Upper lobe of left lung (tissue), 6 donors: ENCODE measurements at regions not wholly inside any gene's neighbourhood (a gene's known extent, or its start where the extent isn't known, plus 50 kb on each side); places are given as distances from the start of the nearest gene placed in this dataset.
"Not testable (repeated sequence)": the region's sequence is repeated elsewhere in the genome, so short reads cannot be mapped to it uniquely, and the experiment has no call there.

Experiments
- ATAC-seq, 2 donors: fragments of 200-7000 bp; cut with Tn5 transposase; one replicate each; pipeline ENCODE4 v1.9.1; 2022; ENCODE audit warnings: mild to moderate bottlenecking in 2 of 2, moderate library complexity in 2 of 2; ENCODE audit not compliant: low FRiP score in 2 of 2
- DNase-seq, 2 donors: peaks; one replicate each; pipeline ENCODE4 v3.0.0-alpha.2; 2019 to 2020
- H3K27ac ChIP-seq, 4 donors: fragments of 200-600 bp; sonication (generic); one replicate each; pipeline ENCODE4 v1.5.1; 2016 to 2019
- H3K27me3 ChIP-seq, 4 donors: fragments of 200-600 bp; sonication (generic); one replicate each; pipeline ENCODE4 v1.5.1; 2017 to 2019
- H3K36me3 ChIP-seq, 4 donors: fragments of 200-600 bp; sonication (generic); one replicate each; pipeline ENCODE4 v1.5.1; 2016 to 2019
- H3K4me1 ChIP-seq, 4 donors: fragments of 200-600 bp; sonication (generic); one replicate each; pipeline ENCODE4 v1.5.1; 2018 to 2019
- H3K4me3 ChIP-seq, 4 donors: fragments of 200-600 bp; sonication (generic); one replicate each; pipeline ENCODE4 v1.5.1; 2017 to 2019; ENCODE audit warnings: mild to moderate bottlenecking in 2 of 4, moderate library complexity in 1 of 4
- H3K9me3 ChIP-seq, 4 donors: fragments of 200-600 bp; sonication (generic); one replicate each; pipeline ENCODE4 v1.5.1; 2018 to 2019
- EP300 ChIP-seq, 4 donors: sonication (generic); formaldehyde crosslinking; IDR thresholded peaks; one replicate each; pipeline ENCODE4 v1.5.1; 2017; ENCODE audit warnings: antibody characterized with exemption in 4 of 4, control low read depth in 2 of 4
- POLR2A ChIP-seq, 4 donors: fragments of 450-650 bp; IDR thresholded peaks; one replicate each; pipeline ENCODE4 v1.5.1; 2016 to 2017; ENCODE audit warnings: antibody characterized with exemption in 4 of 4, mild to moderate bottlenecking in 2 of 4
- POLR2AphosphoS5 ChIP-seq, 2 donors: sonication (generic); formaldehyde crosslinking; IDR thresholded peaks; one replicate each; pipeline ENCODE4 v1.5.1; 2017; ENCODE audit warnings: antibody characterized with exemption in 2 of 2
- WGBS, 2 donors: methylation state at CpG; one replicate each; pipeline ENCODE4 v1.1.5; 2017 to 2018; 5-methylcytosine and 5-hydroxymethylcytosine counted together
- TF ChIP-seq, protein P1 (sequence below), 6 experiments: fragments of 450-650 bp in 4 of 6; fragments of 200-600 bp in 2 of 6; sonication (generic) in 2 of 6; IDR thresholded peaks; one replicate each; pipeline ENCODE4 v1.5.1; 2016 to 2019; ENCODE audit warnings: antibody characterized with exemption in 6 of 6
- donor health status: DM: no; HTN: no; CAD: no; lungs with moderate emphysema.
- donor health status: DM: no; HTN: yes; CAD: no; lungs with severe emphysema.

DNA sequence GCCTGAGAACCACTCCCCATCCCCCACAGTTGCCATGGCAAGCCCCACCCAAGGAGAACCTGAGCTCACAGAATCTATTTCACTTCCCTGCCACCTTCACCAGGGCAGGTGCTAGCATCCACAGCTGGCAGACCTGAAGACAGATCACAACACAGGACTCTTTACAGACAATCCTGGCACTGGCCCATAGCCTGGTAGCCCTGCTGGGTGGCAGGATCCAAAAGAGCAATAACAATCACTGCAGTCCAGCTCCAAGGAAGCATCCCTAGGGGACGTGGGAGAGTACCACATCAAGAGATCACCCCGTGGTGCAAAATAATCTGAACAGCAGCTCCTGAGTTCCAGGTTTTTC, 463.2 kb upstream of the PIK3R1 start:
- Histone ChIP-seq H3K9me3 (no peaks in the 10 kb centered on the region), H3K4me1 (no peaks in the 10 kb centered on the region), H3K36me3 (no peaks in the 10 kb centered on the region), H3K4me3 (no peak overlapping the region), H3K27ac (no peak overlapping the region), H3K27me3 (no peaks in the 10 kb centered on the region)
- ATAC-seq (no peak), DNase-seq (no peak)
- WGBS, 2 donors, result 91 to 100% methylated on average over 2 of the region's 2 CpGs
- TF ChIP-seq, protein P1, sequence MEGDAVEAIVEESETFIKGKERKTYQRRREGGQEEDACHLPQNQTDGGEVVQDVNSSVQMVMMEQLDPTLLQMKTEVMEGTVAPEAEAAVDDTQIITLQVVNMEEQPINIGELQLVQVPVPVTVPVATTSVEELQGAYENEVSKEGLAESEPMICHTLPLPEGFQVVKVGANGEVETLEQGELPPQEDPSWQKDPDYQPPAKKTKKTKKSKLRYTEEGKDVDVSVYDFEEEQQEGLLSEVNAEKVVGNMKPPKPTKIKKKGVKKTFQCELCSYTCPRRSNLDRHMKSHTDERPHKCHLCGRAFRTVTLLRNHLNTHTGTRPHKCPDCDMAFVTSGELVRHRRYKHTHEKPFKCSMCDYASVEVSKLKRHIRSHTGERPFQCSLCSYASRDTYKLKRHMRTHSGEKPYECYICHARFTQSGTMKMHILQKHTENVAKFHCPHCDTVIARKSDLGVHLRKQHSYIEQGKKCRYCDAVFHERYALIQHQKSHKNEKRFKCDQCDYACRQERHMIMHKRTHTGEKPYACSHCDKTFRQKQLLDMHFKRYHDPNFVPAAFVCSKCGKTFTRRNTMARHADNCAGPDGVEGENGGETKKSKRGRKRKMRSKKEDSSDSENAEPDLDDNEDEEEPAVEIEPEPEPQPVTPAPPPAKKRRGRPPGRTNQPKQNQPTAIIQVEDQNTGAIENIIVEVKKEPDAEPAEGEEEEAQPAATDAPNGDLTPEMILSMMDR (IDR thresholded peaks at IDR 0.05), result no peak
- TF ChIP-seq POLR2AphosphoS5 (IDR thresholded peaks at IDR 0.05) (no peak), POLR2A (IDR thresholded peaks at IDR 0.05) (no peak), EP300 (IDR thresholded peaks at IDR 0.05) (no peak)

DNA sequence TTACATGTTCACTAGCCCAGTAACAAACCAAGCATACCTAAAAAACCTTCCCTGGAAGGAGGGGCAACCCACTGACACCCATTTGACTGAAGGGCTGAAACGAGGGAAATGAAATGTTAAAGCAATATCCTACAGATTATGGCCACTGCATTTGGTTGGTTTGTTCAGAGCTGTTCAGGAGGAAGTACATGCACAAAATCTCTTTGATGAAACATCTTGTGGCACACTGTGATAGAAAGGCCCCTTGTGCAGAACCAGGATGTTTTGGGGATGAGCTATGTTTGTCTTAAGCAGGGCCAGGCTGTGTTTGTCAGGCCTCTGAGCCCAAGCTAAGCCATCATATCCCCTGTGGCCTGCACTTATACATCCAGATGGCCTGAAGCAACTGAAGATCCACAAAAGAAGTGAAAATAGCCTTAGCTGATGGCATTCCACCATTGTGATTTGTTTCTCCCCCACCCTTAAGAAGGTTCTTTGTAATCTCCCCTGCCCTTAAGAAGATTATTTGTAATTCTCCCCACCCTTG, 467.3 kb upstream of the PIK3R1 start:
- DNase-seq, result no peak
- 58 to 78% methylated on average over 1 of the region's 1 CpG for WGBS, 2 donors

DNA sequence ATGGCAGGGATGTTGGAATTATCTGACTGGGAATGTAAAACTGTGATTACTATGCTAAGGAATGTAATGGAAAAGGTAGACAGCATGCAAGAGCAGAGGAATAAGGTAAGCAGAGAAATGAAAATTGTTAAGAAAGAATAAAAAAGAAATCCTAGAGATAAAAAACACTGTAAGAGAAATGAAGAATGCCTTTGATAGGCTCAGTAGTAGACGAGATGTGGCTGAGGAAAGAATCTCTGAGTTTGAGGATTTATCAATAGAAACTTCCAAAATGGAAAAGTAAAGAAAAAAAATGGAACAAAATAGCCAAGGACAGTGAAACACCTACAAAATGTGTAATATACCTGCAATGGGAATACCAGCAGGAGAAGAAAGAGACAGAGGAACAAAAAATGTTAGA, 468.5 kb upstream of the PIK3R1 start:
- no peak for ATAC-seq
- no peak for DNase-seq
- Histone ChIP-seq H3K4me3 (no peak overlapping the region), H3K27me3 (no peaks in the 10 kb centered on the region), H3K36me3 (no peaks in the 10 kb centered on the region), H3K9me3 (peaks cover 0 to 7% (median 0%) of the 10 kb centered on the region in 4 donors), H3K27ac (no peak overlapping the region), H3K4me1 (no peaks in the 10 kb centered on the region)
- 86 to 96% methylated on average over 1 of the region's 1 CpG for WGBS, 2 donors
- TF ChIP-seq POLR2AphosphoS5 (IDR thresholded peaks at IDR 0.05), result no peak
- TF ChIP-seq, protein P1 (IDR thresholded peaks at IDR 0.05), result no peak
- no peak for TF ChIP-seq EP300 (IDR thresholded peaks at IDR 0.05)
- no peak for TF ChIP-seq POLR2A (IDR thresholded peaks at IDR 0.05)

More for the DNA sequence above, 467.3 kb upstream of the PIK3R1 start:
- no peak for TF ChIP-seq POLR2A (IDR thresholded peaks at IDR 0.05)
- no peak for TF ChIP-seq POLR2AphosphoS5 (IDR thresholded peaks at IDR 0.05)
- TF ChIP-seq, protein P1 (IDR thresholded peaks at IDR 0.05), result no peak
- no peak for TF ChIP-seq EP300 (IDR thresholded peaks at IDR 0.05)
- ATAC-seq, result no peak
- no peak overlapping the region for H3K27ac ChIP-seq
- H3K4me3 ChIP-seq, result no peak overlapping the region
- no peaks in the 10 kb centered on the region for H3K4me1 ChIP-seq
- no peaks in the 10 kb centered on the region for H3K27me3 ChIP-seq
- peaks cover 0 to 7% (median 0%) of the 10 kb centered on the region in 4 donors for H3K9me3 ChIP-seq
- H3K36me3 ChIP-seq, result no peaks in the 10 kb centered on the region

DNA sequence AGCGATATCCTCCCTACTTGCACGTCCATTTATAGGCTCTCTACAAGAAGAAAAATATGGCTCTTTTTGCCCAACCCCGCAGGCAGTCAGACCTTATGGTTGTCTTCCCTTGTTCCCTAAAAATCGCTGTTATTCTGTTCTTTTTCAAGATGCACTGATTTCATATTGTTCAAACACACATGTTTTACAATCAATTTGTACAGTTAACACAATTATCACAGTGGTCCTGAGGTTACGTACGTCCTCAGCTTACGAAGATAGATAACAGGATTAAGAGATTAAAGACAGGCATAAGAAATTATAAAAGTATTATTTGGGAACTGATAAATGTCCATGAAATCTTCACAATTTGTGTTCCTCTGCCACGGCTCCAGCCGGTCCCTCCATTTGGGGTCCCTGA, 468.9 kb upstream of the PIK3R1 start:
- WGBS, 2 donors, result 96% methylated on average over 9 of the region's 9 CpGs
- not testable (repeated sequence) for H3K27me3 ChIP-seq, H3K4me1 ChIP-seq, DNase-seq, H3K36me3 ChIP-seq, ATAC-seq, H3K27ac ChIP-seq, H3K4me3 ChIP-seq, H3K9me3 ChIP-seq

GRCh38 chr5:67746103-67746502, 469.5 kb upstream of the PIK3R1 start:
- Histone ChIP-seq H3K27ac (no peak overlapping the region), H3K4me3 (no peak overlapping the region)
- 76 to 82% methylated on average over 2 of the region's 2 CpGs for WGBS, 2 donors

More at GRCh38 chr5:67746103-67746502, 469.5 kb upstream of the PIK3R1 start:
- TF ChIP-seq, protein P1 (IDR thresholded peaks at IDR 0.05), result no peak
- TF ChIP-seq POLR2AphosphoS5 (IDR thresholded peaks at IDR 0.05) (no peak), POLR2A (IDR thresholded peaks at IDR 0.05) (no peak), EP300 (IDR thresholded peaks at IDR 0.05) (no peak)
- no peaks in the 10 kb centered on the region for H3K27me3 ChIP-seq
- H3K36me3 ChIP-seq, result no peaks in the 10 kb centered on the region
- no peaks in the 10 kb centered on the region for H3K4me1 ChIP-seq
- no peak for ATAC-seq
- peaks cover 0 to 7% (median 0%) of the 10 kb centered on the region in 4 donors for H3K9me3 ChIP-seq
- no peak for DNase-seq
